CD14-positive monocyte (primary cell): ENCODE measurements at regions not wholly inside any gene's neighbourhood (a gene's known extent, or its start where the extent isn't known, plus 50 kb on each side); places are given as distances from the start of the nearest gene placed in this dataset.

Experiments used
- DNase-seq, 3 donors: peaks; one replicate each; pipeline ENCODE4 v3.0.0-alpha.2; 2011 to 2022
- H2AFZ ChIP-seq: 2 replicates; pipeline ENCODE4 v1.6.0; 2012; ENCODE audit warnings: mild to moderate bottlenecking, low read depth, low read length, inconsistent platforms; ENCODE audit not compliant: insufficient read depth, poor library complexity, severe bottlenecking
- H3K27ac ChIP-seq, 2 donors: 1 replicate in 1 of 2; 2 replicates in 1 of 2; pipeline ENCODE4 v1.5.1; 2012 to 2013; ENCODE audit warnings: low read length in 2 of 2, control low read depth in 1 of 2, inconsistent platforms in 1 of 2, low read depth in 1 of 2, mild to moderate bottlenecking in 1 of 2
- H3K27me3 ChIP-seq, 2 donors: one replicate each; pipeline versions ENCODE4 v1.6.0 to v1.6.1; 2011 to 2013; ENCODE audit warnings: low read length in 2 of 2; ENCODE audit not compliant: control insufficient read depth in 2 of 2, insufficient read depth in 2 of 2
- H3K36me3 ChIP-seq, 2 donors: replicated peaks in 1 of 2; 1 replicate in 1 of 2; 2 replicates in 1 of 2; pipeline versions ENCODE4 v1.5.1 to v1.6.1; 2012 to 2013; ENCODE audit warnings: low read length in 2 of 2, control low read depth in 1 of 2, inconsistent platforms in 1 of 2, mild to moderate bottlenecking in 1 of 2; ENCODE audit not compliant: insufficient read depth in 2 of 2, control insufficient read depth in 1 of 2
- H3K4me1 ChIP-seq, 2 donors: 1 replicate in 1 of 2; 2 replicates in 1 of 2; pipeline versions ENCODE4 v1.5.1 to v1.6.1; 2012 to 2013; ENCODE audit warnings: low read length in 2 of 2, control low read depth in 1 of 2, inconsistent platforms in 1 of 2, mild to moderate bottlenecking in 1 of 2, moderate library complexity in 1 of 2; ENCODE audit not compliant: insufficient read depth in 2 of 2, control insufficient read depth in 1 of 2
- H3K4me2 ChIP-seq: replicated peaks from 2 replicates; pipeline ENCODE3; 2012; ENCODE audit warnings: low read length, moderate library complexity, mild to moderate bottlenecking; ENCODE audit not compliant: poor library complexity, severe bottlenecking; ENCODE audit errors: extremely low read depth
- H3K4me3 ChIP-seq, 3 experiments: fragments of 200-600 bp in 1 of 3; sonication (generic) in 1 of 3; replicated peaks in 1 of 3; 1 replicate in 2 of 3; 2 replicates in 1 of 3; pipeline ENCODE4 v1.5.1; 2011 to 2013; ENCODE audit warnings: low read length in 3 of 3, mild to moderate bottlenecking in 3 of 3, control low read depth in 2 of 3, low read depth in 2 of 3, inconsistent platforms in 1 of 3, moderate library complexity in 1 of 3
- H3K79me2 ChIP-seq: 2 replicates; pipeline ENCODE4 v1.6.0; 2012; ENCODE audit warnings: mild to moderate bottlenecking, control low read depth, inconsistent platforms, low read length, moderate library complexity; ENCODE audit not compliant: insufficient read depth
- H3K9ac ChIP-seq: 2 replicates; pipeline ENCODE4 v1.6.0; 2017; ENCODE audit warnings: low read length, mild to moderate bottlenecking; ENCODE audit not compliant: insufficient read depth, poor library complexity, severe bottlenecking
- H3K9me3 ChIP-seq, 2 donors: replicated peaks in 1 of 2; 1 replicate in 1 of 2; 2 replicates in 1 of 2; pipeline versions ENCODE4 v1.5.1 to v1.6.1; 2012 to 2013; ENCODE audit warnings: low read length in 2 of 2, control low read depth in 1 of 2; ENCODE audit not compliant: control insufficient read depth in 1 of 2, insufficient read depth in 1 of 2
- H4K20me1 ChIP-seq: 2 replicates; pipeline ENCODE4 v1.6.0; 2012; ENCODE audit warnings: mild to moderate bottlenecking, low read length, control low read depth, moderate library complexity; ENCODE audit not compliant: insufficient read depth
- H3K27ac Mint-ChIP-seq, 7 donors: one replicate each; pipeline ENCODE4 v1.8.0; 2020; ENCODE audit warnings: mild to moderate bottlenecking in 7 of 7, mixed read lengths in 7 of 7, moderate library complexity in 6 of 7, inconsistent platforms in 2 of 7
- H3K27me3 Mint-ChIP-seq, 3 donors: one replicate each; pipeline ENCODE4 v1.8.0; 2021 to 2022; ENCODE audit warnings: low read depth in 3 of 3, mild to moderate bottlenecking in 3 of 3, mixed read lengths in 3 of 3, moderate library complexity in 3 of 3, inconsistent platforms in 1 of 3
- H3K36me3 Mint-ChIP-seq, 2 donors: one replicate each; pipeline ENCODE4 v1.8.0; 2020; ENCODE audit warnings: mixed read lengths in 2 of 2, inconsistent platforms in 1 of 2, mild to moderate bottlenecking in 1 of 2
- H3K4me1 Mint-ChIP-seq: one replicate; pipeline ENCODE4 v1.8.0; 2020; ENCODE audit warnings: mild to moderate bottlenecking, mixed read lengths
- H3K4me3 Mint-ChIP-seq, 2 donors: one replicate each; pipeline ENCODE4 v1.8.0; 2020; ENCODE audit warnings: mild to moderate bottlenecking in 2 of 2, mixed read lengths in 2 of 2, moderate library complexity in 1 of 2
- H3K9me3 Mint-ChIP-seq, 7 donors: one replicate each; pipeline ENCODE4 v1.8.0; 2020 to 2022; ENCODE audit warnings: mixed read lengths in 7 of 7, mild to moderate bottlenecking in 6 of 7, moderate library complexity in 6 of 7, inconsistent platforms in 2 of 7
- CTCF ChIP-seq: fragments of 200-600 bp; IDR thresholded peaks from one replicate; pipeline ENCODE4 v1.8.0; 2022; ENCODE audit warnings: antibody characterized with exemption, mild to moderate bottlenecking
- WGBS: methylation state at CpG from one replicate; pipeline ENCODE4 v1.1.5; 2013; ENCODE audit warnings: missing lambda C conversion rate; ENCODE audit not compliant: insufficient coverage; 5-methylcytosine and 5-hydroxymethylcytosine counted together
- intact Hi-C, 2 donors: fragments of 100-400 bp; cut with micrococcal nuclease; formaldehyde crosslinking; loops; one replicate each; pipeline versions ENCODE4 v1.15.0 to v1.15.1; 2023

DNA sequence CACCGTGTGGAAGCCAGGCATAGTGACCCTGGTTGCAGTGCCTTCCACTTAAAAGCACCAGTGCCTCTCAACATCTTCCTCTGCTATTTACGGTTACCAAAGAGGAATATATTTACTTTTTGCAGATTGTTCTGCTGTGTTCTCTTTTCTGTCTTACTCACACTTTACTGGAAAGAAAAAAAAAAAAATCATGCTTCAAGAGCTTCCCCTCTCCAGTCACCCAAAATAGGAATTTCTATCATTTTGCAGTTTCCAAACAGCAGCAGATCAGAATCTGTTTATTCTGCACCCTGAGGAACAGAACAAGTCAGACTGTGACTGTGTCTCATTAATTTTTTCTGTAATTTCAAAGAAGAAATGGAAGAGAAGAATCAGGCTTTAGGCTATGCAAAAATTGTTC lies 96.1 kb downstream of the KCNJ2 start:
- Histone ChIP-seq H3K4me1 (peaks cover 8% of the 10 kb centered on the region in 2 donors), H2AFZ (no peak overlapping the region), H3K27me3 (no peaks in the 10 kb centered on the region), H3K4me2 (no peak overlapping the region), H3K79me2 (no peaks in the 10 kb centered on the region), H4K20me1 (no peaks in the 10 kb centered on the region), H3K27ac (no peak overlapping the region), H3K4me3 (no peak overlapping the region), H3K9ac (no peak overlapping the region), H3K9me3 (peaks cover 9 to 10% of the 10 kb centered on the region in 2 donors), H3K36me3 (no peaks in the 10 kb centered on the region)
- WGBS: 80% methylated on average over 1 of the region's 2 CpGs
- peaks cover 0 to 2% (median 2%) of the 10 kb centered on the region in 3 donors for H3K27me3 Mint-ChIP-seq
- H3K36me3 Mint-ChIP-seq: no peaks in the 10 kb centered on the region
- peak in 1 of 3 donors; percentile 8 for DNase-seq
- no peak overlapping the region for H3K4me3 Mint-ChIP-seq
- H3K4me1 Mint-ChIP-seq: peaks cover 14% of the 10 kb centered on the region
- intact Hi-C loops: no loop called here
- peaks cover 4 to 8% (median 6%) of the 10 kb centered on the region in 7 donors for H3K9me3 Mint-ChIP-seq
- no peak for TF ChIP-seq CTCF
- H3K27ac Mint-ChIP-seq: no peak overlapping the region

- H3K27me3 Mint-ChIP-seq: peaks cover 0 to 2% (median 2%) of the 10 kb centered on the region in 3 donors
- H3K79me2 ChIP-seq: no peaks in the 10 kb centered on the region
- H4K20me1 ChIP-seq: no peaks in the 10 kb centered on the region
- H3K9me3 ChIP-seq: peaks cover 9 to 10% of the 10 kb centered on the region in 2 donors
- peaks cover 14% of the 10 kb centered on the region for H3K4me1 Mint-ChIP-seq
- no peak overlapping the region for H3K9ac ChIP-seq
- H3K27ac Mint-ChIP-seq: no peak overlapping the region
- H3K36me3 Mint-ChIP-seq: no peaks in the 10 kb centered on the region
- DNase-seq: peak in 1 of 3 donors; percentile 58
- H3K4me2 ChIP-seq: no peak overlapping the region
- intact Hi-C loops: no loop called here
- H3K4me3 ChIP-seq: no peak overlapping the region
- peaks cover 8% of the 10 kb centered on the region in 2 donors for H3K4me1 ChIP-seq
- no peak for TF ChIP-seq CTCF
- H3K27ac ChIP-seq: no peak overlapping the region
- no CpG with 5 or more reads among the region's 2 CpGs for WGBS
- H3K36me3 ChIP-seq: no peaks in the 10 kb centered on the region
- peak overlapping the region; percentile 4 for H2AFZ ChIP-seq
- no peak overlapping the region for H3K4me3 Mint-ChIP-seq
- no peaks in the 10 kb centered on the region for H3K27me3 ChIP-seq
- H3K9me3 Mint-ChIP-seq: peaks cover 4 to 8% (median 6%) of the 10 kb centered on the region in 7 donors
Observed at GRCh38 chr17:70266394-70266793, 97.1 kb downstream of the KCNJ2 start.
